CD4-positive, alpha-beta T cell treated with Interleukin-17A for 4 hours (primary cell): ENCODE measurements at regions not wholly inside any gene's neighbourhood (a gene's known extent, or its start where the extent isn't known, plus 50 kb on each side); places are given as distances from the start of the nearest gene placed in this dataset.
A peak's percentile ranks its signal among the peaks of the same experiment; 100 is the strongest.

ENCODE experiments used
- DNase-seq: peaks from one replicate; pipeline ENCODE4 v3.0.0-alpha.2; 2020; ENCODE audit warnings: mixed read lengths

DNA sequence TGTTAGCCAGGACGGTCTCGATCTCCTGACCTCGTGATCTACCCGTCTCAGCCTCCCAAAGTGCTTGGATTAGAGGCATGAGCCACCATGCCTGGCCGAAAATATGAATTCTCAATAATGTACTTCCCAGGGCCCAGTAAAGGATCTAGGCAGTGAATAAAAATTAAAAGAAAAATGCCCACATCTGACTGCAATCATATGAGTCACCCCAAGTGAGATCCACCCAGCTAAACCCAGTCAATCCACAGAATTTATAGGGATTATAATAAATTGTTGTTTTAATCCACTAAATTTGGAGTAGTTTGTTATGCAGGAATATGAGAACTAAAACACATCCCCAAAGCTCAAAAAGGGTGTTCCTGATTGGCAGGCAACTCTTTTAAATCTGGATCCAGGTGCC lies 93.5 kb upstream of the STK39 start:
- no peak for DNase-seq

DNA sequence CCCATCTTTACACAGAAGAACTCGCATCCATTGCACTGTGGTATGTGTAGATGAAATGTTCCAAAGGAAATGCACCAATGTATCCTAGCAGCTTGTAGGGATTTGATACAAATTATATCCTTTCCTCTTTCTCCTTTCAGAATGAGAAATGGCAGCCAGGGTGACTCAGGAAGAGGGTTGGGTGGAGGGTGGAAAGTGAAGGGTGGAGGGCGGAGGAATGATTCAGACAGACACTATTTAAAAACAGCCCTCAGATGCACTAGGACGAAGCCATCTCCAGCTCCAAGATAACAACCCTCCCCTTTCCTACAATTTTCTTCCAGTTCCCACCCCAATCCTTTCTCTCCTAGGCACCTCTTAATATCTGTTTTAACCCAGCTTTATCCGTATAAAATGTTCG lies 96.2 kb upstream of the STK39 start:
- DNase-seq: no peak

DNA sequence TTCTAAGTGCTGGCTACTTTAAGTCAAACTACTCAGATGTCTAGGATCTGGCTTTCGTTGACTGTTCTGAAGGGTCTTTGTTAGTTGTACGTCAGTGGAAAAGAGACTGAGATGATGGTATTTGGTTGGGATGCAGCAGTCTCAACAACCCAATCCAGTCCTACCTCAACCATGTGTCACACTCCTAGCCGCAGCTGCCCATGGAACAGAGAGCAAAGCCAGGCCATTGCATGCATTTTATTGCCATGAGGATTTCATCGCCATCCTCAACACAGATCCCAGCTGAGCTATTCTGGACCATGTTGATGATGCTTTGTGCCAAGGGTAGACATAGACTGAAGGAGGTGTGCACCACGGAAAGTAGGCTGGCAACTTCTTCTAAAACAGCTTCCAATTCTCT lies 97.3 kb upstream of the STK39 start:
- no peak for DNase-seq

DNA sequence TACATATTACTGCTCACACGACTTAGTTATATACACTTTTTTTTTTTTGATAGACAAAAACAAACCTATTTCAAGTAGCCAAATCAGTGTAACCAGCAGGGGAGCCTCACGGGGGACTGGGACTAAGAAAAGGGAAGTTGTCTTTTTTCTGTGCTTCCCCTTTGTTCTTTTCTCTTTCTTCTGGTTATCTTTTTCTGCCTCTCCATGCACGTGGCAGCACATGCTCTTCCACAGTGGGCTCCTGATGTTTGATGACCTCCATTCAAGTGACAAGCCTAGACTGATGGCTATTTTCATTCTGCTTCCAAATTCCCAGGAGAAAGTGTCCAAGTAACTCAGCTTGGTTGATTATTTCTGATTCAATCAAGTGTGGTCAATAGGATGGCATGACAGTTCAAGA lies 98.2 kb upstream of the STK39 start:
- DNase-seq: no peak

DNA sequence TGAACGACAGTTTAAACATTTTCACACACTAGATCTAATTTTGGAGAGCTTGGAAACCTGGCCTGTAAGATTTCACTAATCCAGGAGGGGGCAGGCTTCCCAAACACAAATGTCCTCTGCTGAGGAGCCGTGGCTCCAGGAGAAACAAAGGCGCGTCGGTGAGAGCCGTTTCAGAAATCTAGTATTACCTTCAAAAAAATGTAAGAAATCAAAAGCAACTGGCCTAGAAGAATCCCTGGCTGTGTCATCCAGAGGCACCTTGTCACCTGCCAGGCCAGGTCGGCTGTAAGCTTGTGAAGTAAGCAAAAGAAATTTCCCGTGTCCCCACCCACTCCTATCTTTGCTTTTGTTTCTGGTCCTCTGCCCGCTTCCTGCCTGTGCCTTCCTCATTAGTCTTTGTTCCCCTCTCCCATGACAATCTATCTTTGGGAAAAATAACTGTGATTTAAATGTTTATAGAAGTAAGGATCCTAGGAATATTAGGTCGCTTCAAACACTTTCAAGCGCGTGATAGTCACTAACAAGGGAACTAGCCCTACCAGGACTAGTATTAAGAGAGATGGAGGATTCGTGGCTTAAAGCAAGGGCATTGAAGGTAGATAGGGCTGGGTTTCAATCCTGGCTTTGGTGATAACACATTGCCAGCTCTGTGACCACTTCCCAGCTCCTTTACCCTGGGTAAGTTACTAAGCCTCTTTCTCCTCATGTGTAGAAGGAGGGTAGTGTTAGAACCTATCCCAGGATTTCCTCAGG lies 99.5 kb upstream of the STK39 start:
- peak; percentile 77 for DNase-seq

DNA sequence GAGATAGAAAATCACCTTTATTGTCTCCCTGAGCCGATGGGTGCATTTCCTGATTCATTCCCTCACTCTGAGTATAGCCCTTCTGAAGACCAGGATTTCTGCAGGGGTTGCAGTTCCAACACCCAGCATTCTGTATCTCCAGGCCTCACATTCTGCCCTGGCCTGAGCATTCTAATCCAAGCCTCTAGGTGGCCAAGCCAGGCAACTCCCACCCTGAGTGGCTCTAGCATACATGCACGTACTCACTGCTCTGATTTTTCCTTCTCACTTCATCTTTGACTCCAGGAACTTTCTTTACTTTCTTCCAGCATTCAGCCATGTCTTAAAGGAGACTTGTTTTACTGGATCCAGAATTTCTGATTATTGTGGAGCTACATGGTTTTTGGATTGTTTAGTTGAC lies 100.7 kb upstream of the STK39 start:
- no peak for DNase-seq

DNA sequence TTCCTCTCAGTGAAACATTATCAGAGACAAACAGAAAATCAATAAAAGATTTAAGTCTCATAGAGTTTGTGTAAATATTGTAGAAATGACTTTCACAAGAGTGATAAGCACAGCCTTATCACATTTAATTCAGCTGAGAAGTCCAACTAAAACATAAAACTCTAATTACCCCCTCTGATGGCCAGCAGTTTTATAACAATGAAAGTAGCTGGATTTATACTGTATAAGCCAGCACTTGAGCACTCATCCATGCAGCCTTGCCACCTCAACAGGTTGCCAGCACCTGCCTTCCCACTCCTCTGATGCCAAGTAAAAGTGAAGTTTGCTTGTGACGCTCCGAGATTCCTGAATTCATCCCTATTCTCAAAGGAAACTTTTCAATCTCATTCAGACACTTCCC lies 103.0 kb upstream of the STK39 start:
- DNase-seq: no peak

DNA sequence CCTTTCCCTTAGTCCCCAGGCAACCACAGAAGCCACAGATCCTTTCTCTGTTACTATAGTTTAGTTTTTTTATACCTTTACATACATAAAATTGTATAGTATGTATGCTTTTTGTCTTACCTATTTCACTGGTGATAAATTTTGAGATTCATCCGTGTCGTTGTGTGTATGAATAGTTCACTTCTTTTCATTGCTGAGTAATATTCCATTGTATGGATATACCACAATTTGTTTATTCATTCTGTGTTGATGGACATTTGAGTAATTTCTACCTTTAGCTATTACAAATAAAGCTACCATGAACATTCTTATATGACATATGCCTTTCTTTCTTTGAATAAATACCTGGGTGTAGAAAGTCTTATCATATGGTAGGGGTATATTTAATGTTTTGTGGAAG lies 102.8 kb upstream of the CERS6 start:
- no peak for DNase-seq

DNA sequence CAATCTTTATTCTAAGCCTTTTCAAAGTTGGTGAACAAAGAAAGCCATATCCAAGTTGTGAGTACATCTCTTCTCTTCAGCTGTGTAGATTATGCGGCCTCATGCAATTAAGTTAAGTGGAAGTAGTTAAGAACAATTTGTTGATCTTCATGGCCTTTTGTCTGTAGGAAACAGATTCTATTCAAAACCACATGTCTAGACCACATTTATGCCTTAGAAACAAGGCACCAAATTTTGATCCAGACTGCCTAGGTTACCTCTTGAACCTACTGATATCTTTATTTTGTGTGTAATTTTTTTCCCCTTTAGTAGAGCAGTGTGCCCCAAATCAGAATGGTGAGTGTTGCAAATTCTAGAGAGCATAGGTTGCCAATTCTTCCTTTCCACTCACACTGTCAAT lies 101.6 kb upstream of the CERS6 start:
- DNase-seq: no peak

DNA sequence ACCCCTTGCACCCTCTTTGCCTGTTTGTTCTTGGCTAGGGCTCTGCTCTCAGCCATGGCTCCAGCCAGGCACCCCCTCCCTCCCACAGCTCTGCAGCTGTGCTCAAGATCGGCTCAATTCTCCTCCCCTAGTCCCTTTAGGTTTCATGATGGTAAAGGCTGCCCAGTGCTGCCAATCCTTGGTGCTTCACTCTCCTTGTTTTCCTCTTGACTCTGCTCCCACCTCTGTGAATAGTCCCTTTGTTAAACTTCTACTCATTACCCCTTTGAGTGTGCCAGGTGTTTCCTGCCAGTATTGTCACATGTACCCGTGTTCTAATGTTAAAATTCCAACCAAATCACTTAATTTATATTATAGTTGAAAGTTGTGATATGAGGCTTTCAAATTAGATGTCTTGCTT lies 101.0 kb upstream of the CERS6 start:
- no peak for DNase-seq

DNA sequence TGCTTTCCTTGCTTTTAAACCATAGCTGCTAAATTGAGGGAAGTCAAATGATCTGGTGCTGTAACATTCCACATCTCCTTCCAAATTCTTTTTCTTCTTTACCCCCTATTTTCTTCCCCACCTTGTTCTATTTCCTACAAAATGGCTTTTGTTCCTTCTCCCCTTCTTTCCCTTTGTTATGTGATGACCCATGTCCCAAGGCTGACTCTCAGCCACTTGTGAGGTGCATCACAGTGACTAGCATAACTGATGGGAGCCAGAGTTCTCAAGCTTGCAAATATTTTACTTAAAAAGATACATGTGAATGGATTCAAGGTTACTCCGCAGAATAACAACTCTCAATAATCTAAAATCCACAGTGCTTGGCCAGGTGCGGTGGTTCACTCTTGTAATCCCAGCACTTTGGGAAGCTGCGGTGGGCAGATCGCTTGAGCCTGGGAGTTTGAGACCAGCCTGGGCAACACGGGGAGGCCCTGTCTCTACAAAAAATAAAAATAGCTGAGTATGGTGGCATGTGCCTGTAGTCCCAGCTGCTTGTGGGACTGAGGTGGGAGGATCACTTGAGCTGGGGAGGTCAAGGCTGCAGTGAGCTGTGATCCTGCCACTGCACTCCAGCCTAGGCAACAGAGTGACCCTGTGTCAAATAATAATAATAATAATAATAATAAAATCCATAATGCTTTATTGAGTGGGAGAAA lies 100.1 kb upstream of the CERS6 start:
- DNase-seq: no peak

DNA sequence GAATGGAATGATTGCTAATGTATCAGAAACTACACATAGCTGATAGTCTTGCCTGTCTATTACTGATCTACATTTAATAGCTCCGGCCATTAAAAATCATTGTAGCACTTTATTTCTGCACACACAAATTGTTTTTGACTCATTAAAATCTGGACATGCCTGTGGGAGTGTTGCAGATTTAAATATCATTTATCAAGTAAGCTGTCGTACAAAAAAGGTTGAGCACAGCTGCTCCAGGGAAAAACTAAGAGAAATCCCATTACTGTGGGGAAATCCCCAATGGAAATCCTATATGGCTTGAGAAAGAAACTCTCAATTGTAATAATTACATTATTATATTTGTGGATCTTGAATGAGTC lies 99.6 kb upstream of the CERS6 start:
- DNase-seq: no peak

DNA sequence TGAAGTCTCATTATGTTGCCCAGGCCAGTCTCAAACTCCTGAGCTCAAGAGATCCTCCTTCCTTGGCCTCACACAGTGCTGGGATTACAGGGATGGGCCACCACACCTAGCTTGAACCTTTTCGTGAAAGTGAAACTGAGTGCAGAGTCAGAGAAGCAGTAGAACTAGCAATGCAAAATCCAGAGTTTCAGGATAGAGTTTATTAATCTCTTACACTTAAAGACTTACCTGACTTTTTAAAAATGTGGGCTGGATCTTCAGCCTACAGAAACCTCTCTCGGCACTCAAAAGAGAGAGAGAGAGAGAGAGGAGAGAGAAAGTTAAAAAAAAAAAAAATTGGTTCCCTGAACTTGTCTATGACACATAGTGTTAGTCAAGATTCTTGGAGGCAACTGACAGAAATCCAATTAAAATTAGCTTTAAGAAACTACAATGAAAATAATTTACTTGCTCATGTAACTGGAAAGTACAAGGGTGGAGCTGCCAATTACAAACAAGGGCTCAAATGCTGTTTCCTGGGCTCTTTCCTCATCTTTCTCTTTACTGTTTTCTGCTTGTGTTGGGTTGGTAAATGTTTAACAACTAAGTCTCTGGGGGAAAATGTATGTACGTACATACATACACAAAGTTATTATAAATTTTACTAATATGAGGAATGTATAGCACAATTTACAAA lies 98.1 kb upstream of the CERS6 start:
- DNase-seq: no peak

DNA sequence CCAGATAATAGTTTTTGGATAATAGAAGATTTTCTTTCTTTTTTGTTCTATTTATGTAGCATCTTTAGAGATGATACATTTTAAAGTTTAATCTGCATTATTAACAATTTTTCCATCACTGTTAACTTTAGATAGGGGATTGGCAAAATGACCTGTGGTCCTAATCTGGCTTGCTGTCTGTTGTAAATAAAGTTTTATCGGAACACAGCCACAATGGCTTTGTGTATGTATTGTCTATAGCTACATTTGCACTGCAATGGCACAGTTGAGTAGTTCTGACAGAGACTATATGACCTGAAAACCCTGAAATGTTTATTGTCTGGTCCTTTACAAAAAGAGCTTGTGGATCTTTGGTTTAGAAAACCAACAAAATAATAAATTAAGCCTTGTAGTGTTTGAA lies 97.0 kb upstream of the CERS6 start:
- DNase-seq: no peak

DNA sequence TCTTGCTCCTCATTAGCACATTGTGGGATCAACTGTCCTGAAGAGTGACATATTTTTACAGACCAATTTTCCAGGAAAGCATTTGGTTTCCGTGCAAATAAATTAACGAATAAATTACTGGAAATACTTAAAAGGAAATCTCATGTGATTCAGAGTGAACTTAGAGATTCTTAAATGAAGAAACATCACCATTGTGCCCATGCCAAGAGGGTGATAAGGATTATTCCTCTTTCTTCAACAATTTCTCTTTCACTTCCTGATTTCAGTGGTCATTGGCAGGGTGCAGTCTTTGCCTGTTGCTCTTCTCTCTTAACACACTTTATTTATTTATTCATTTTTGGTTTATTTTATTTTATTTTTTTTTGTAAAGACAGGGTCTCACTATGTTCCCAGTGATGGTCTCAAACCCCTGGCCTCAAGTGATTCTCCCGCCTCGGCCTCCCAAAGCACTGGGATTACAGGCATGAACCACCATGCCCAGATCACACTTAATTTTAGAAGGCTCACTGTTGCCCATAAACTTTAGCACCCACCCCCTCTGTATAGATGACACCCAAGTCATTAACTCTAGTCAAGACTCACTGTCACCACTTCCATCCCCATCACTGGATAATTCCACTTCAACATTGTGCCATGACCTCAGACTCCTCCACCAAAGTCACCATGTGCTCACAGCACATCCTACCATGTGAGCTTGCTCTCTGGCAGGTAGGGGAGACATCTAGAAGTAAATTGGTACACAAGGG lies 92.6 kb upstream of the CERS6 start:
- DNase-seq: no peak

DNA sequence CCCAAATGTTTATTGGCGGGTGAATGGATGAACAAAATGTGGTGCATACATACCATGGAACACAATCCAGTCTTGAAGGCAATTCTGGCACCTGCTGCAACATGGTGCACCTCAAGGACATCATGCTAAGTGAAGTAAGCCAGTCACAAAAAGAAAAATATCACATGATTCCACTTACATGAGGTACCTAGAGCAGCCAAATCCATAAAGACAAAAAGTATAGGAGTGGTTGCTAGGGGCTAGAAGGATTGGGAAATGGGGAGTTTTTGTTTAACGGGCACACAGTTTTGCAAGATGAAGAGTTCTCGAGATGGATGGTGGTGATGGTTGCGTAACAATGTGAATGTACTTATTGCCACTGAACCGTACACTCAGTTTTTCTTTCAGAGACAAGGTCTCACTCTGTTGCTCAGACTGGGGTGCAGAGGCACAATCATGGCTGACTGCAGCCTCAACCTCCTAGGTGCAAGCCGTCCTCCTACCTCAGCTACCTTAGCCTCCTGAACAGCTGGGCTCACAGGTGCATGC lies 90.9 kb upstream of the CERS6 start:
- no peak for DNase-seq

DNA sequence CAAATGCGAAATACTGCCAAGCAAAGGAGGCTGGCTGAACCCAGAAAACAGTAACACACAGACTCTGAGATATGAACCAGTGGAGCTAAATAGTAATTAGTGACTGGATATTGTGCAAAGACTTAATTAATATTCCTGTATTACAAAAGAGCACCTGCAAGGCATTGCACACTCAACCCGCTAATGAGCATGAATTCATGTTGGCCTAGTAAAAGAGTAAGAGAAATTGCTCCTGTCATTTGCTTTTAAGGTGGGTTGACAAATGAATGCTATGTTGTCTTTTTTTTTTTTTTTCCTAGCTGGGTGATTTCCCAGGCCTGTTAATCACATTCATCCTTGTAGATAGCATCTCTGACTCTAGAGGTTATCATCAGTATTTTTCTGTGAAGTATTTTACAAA lies 87.0 kb upstream of the CERS6 start:
- no peak for DNase-seq

DNA sequence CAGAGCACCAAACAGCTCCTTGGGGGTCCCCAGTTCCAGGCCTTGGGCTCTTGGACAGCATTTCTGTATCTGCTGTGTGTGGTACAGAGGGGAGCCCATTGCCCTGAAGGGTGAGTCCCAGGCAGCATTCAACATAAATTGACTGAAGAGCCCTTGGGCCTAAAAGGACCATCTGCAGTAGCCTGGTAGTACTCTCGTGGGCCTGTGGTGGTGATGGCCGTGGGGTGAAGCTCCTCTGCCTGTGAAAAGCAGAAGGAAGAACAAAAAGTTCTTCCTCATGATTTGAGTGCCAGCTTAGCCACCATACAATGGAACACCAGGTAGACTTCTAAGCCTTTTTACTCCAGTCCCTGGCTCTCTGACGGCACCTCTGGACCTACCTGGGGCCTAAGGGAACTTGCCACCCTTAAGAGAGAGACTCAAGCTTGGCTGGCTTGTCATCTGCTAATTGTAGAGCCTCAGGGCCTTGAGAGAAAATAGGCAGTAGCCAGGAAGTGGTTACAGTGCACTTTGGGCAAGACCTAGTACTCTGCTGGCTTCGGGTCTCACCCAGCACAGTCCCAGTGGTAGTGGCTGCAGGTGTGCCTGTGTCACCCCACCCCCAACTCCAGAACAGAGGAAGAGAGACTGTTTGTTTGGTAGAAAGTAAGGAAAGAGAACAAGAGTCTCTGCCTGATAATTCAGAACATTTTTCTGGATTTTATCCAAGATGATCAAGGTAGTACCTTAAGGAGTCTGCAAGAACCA lies 84.6 kb upstream of the CERS6 start:
- no peak for DNase-seq

DNA sequence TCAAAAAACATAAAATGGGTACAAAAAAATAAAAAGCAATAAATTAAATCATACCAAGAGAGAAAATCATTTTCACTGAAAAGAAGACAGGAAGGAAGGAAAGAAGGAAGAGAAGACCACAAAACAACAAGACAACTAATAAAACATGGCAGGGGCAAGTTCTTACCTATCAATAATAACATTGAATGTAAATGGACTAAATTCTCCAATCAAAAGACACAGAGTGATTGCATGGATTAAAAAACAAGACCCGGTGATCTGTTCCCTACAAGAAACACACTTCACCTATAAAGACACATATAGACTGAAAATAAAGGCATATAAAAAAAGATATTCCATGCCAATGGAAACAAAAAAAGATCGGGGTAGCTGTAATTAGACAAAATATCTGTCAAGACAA lies 82.6 kb upstream of the CERS6 start:
- DNase-seq: no peak

DNA sequence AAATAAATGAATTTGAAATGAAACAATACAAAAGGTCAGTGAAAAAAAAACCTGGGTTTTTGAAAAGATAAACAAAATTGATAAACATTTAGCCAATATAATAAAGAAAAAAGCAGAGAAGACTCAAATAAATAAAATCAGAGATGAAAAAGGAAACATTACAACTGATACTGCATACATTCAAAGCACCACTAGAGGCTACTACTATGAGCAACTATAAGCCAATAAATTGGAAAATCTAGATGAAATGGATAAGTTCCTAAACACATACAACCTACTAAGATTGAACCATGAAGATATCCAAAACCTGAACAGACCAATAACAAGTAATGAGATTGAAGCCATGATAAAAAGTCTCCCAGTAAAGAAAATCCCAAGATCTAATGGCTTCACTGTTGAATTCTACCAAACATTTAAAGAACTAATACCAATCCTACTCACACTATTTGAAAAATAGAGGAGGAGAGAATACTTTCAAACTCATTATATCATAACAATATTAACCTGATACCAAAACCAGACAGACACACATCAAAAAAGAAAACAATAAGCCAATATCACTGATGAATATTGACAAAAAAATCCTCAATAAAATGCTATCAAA lies 80.8 kb upstream of the CERS6 start:
- no peak for DNase-seq

DNA sequence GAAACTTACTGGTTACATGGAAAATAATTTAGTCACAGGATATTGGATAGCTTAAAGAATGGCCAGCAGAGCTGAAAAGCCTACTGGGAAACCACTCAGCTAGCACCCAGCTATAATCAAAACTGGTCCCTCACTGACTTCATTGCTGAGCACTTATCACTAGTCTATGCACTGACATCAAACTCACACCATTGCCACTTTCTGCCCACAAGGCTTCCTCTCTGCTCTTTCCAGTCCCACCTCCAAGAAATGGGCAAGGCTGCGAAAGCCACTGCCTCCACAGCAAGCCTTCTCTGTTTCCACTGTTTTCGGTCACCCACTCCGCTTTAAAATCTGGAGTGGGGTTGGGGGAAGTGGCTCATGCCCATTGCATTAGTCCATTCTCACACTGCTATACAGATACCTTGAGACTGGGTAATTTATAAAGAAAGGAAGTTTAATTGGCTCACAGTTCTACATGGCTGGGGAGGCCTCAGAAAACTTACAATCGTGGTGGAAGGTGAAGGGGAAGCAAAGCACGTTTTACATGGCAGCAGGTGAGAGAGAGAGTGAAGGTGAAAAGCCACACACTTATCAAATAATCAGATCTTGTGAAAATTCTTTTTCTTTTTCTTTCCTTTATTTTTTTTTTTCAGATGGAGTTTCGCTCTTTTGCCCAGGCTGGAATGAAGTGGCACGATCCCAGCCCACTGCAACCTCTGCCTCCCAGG lies 77.0 kb upstream of the CERS6 start:
- no peak for DNase-seq

DNA sequence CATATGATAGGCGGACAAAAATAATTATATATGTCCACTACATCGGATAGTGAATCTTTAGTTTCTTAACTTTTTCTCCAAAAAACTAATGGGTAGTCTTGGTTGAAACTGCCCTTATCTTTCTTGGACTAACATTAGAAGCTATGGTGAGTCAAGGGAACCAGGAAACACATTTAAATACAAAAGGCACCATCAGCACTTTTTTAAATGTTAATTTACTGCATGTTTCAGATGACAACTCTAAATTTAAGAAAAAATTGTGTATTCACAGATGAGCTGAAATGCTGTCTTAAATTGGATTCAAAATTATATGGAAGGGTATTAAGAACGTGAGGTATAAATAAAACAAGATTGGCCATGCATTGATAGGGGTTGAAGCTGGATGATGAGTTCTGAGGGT lies 75.6 kb upstream of the CERS6 start:
- DNase-seq: no peak
